ENCODE measurements at regions not wholly inside any gene's neighbourhood (a gene's known extent, or its start where the extent isn't known, plus 50 kb on each side); places are given as distances from the start of the nearest gene placed in this dataset.

DNA sequence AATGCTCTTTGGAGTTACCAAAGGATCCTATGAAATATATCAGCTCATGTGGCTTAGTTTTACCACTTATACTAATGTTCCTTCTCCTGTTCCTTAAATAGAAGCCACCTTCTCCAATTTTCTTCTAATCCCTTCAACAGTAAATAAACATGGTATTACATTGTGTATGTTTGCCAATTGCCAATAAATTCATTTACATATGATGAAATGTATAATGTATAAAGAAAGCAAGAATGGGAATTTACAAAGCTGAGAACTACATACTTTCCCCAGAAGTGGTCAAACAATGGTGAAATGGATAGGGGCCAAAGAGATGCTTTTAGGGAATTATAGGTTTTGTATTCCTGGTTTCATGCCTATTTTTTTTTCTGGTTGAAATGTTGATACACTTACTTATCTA lies 894.2 kb upstream of the CRIM1 start:
- H3K4me1 Mint-ChIP-seq (ENCODE audit: low read depth, unreplicated experiment), result peaks cover 6% of the 10 kb centered on the region
- Histone ChIP-seq H3K36me3 (ENCODE audit: control insufficient read depth, insufficient read depth, low read length) (no peaks in the 10 kb centered on the region), H3K27me3 (replicated peaks; ENCODE audit: control insufficient read depth, insufficient read depth, low read length) (no peaks in the 10 kb centered on the region), H3K9me3 (no peaks in the 10 kb centered on the region), H3K4me3 (ENCODE audit: low read depth, low read length) (no peak overlapping the region), H3K4me1 (0 out of 2 replicates have a peak, but pooled peaks cover 3% of the 10 kb centered on the region)
- ChIA-PET POLR2A (no interaction called here), CTCF (no interaction called here)
- BruUV-seq (replicated peaks), result no TSS peak
- DNase-seq, result no peak
- intact Hi-C loops (cut with micrococcal nuclease; ENCODE audit: unreplicated experiment), result no loop called here
- no peaks in the 10 kb centered on the region for H3K36me3 Mint-ChIP-seq (ENCODE audit: insufficient read depth, unreplicated experiment)
- no peaks in the 10 kb centered on the region for H3K9me3 Mint-ChIP-seq (ENCODE audit: unreplicated experiment)
- no peak overlapping the region for H3K27ac Mint-ChIP-seq (ENCODE audit: unreplicated experiment)
- no peak overlapping the region for H3K4me3 Mint-ChIP-seq (ENCODE audit: unreplicated experiment)
- TF ChIP-seq, protein P1, sequence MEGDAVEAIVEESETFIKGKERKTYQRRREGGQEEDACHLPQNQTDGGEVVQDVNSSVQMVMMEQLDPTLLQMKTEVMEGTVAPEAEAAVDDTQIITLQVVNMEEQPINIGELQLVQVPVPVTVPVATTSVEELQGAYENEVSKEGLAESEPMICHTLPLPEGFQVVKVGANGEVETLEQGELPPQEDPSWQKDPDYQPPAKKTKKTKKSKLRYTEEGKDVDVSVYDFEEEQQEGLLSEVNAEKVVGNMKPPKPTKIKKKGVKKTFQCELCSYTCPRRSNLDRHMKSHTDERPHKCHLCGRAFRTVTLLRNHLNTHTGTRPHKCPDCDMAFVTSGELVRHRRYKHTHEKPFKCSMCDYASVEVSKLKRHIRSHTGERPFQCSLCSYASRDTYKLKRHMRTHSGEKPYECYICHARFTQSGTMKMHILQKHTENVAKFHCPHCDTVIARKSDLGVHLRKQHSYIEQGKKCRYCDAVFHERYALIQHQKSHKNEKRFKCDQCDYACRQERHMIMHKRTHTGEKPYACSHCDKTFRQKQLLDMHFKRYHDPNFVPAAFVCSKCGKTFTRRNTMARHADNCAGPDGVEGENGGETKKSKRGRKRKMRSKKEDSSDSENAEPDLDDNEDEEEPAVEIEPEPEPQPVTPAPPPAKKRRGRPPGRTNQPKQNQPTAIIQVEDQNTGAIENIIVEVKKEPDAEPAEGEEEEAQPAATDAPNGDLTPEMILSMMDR (IDR thresholded peaks at IDR 0.05; ENCODE audit: insufficient read depth in 1 of 2, low read depth in 1 of 2, low read length in 1 of 2, severe bottlenecking in 1 of 2, unreplicated experiment in 1 of 2), result no peak
- no peaks in the 10 kb centered on the region for H3K27me3 Mint-ChIP-seq (ENCODE audit: insufficient read depth, unreplicated experiment)

DNA sequence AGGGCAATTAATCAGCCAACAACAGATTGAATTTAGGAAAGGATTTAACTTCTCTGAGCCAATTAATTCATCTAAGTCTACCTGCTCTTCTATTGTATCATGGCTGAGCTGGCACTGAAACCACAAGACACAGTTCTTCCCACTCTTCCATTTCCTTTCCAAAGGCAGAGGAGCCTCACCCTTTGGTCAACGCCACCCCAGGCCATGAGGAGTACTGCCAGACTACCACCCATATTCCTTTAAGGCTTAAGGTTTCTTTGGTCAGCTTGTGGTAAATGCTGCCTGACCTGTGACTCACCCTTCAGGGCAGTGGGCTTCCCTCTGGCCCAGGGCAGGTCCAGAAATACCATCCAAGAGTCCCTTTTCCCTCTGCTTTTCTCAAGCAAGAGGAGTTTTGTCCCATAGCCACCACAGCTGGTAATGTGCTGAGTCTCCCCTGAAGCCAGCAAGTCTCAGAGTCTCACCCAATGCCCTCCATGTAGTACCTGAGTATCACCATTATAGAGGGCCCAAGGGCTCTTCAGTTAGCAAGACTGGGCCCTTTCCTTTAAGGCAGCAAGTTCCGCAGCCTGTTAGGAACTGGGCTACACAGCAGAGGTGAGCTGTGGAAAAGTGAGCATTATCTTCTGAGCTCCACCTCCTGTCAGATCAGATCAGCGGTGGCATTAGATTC lies 900.5 kb upstream of the CRIM1 start:
- intact Hi-C loops (cut with micrococcal nuclease; ENCODE audit: unreplicated experiment), result no loop called here
- no peaks in the 10 kb centered on the region for H3K36me3 Mint-ChIP-seq (ENCODE audit: insufficient read depth, unreplicated experiment)
- H3K4me1 ChIP-seq, result peaks cover 15% of the 10 kb centered on the region
- no peaks in the 10 kb centered on the region for H3K9me3 ChIP-seq
- H3K4me1 Mint-ChIP-seq (ENCODE audit: low read depth, unreplicated experiment), result peaks cover 25% of the 10 kb centered on the region
- ChIA-PET POLR2A (no interaction called here), CTCF (no interaction called here)
- no peaks in the 10 kb centered on the region for H3K9me3 Mint-ChIP-seq (ENCODE audit: unreplicated experiment)
- no peaks in the 10 kb centered on the region for H3K36me3 ChIP-seq (ENCODE audit: control insufficient read depth, insufficient read depth, low read length)
- no peak overlapping the region for H3K4me3 Mint-ChIP-seq (ENCODE audit: unreplicated experiment)
- BruUV-seq (replicated peaks), result no TSS peak
- TF ChIP-seq, protein P1 (IDR thresholded peaks at IDR 0.05; ENCODE audit: insufficient read depth in 1 of 2, low read depth in 1 of 2, low read length in 1 of 2, severe bottlenecking in 1 of 2, unreplicated experiment in 1 of 2), result peak in 1 of 2 experiments; percentile 25
- no peaks in the 10 kb centered on the region for H3K27me3 ChIP-seq (replicated peaks; ENCODE audit: control insufficient read depth, insufficient read depth, low read length)
- H3K27me3 Mint-ChIP-seq (ENCODE audit: insufficient read depth, unreplicated experiment), result no peaks in the 10 kb centered on the region
- no peak overlapping the region for H3K4me3 ChIP-seq (ENCODE audit: low read depth, low read length)
- DNase-seq, result peak; percentile 46 to 54
- no peak overlapping the region for H3K27ac Mint-ChIP-seq (ENCODE audit: unreplicated experiment)

DNA sequence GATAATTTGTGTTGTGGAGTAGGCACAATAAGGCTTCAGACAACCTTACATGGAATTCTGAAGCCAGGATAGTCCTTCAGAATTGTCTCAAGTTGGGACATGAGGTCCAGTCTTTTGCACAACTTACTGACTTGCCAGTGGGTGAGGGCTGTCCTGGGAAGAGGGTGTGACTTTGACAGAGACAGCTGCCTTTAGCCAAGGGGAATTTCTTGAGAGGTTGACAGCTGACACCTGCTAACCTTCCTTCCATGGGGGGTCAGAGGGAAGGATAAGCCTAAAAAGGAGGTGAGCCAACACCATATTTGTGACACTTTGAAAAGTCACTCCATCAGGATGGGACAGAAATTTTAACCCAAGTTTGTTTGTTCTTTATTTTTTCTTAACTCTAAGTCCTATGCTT lies 907.8 kb upstream of the CRIM1 start:
- Mint-ChIP-seq H3K4me3 (ENCODE audit: unreplicated experiment) (no peak overlapping the region), H3K36me3 (ENCODE audit: insufficient read depth, unreplicated experiment) (no peaks in the 10 kb centered on the region), H3K4me1 (ENCODE audit: low read depth, unreplicated experiment) (peaks cover 15% of the 10 kb centered on the region), H3K9me3 (ENCODE audit: unreplicated experiment) (no peaks in the 10 kb centered on the region), H3K27me3 (ENCODE audit: insufficient read depth, unreplicated experiment) (no peaks in the 10 kb centered on the region), H3K27ac (ENCODE audit: unreplicated experiment) (no peak overlapping the region)
- Histone ChIP-seq H3K4me3 (ENCODE audit: low read depth, low read length) (no peak overlapping the region), H3K9me3 (no peaks in the 10 kb centered on the region), H3K36me3 (ENCODE audit: control insufficient read depth, insufficient read depth, low read length) (no peaks in the 10 kb centered on the region), H3K4me1 (peaks cover 13% of the 10 kb centered on the region), H3K27me3 (replicated peaks; ENCODE audit: control insufficient read depth, insufficient read depth, low read length) (no peaks in the 10 kb centered on the region)
- intact Hi-C loops (cut with micrococcal nuclease; ENCODE audit: unreplicated experiment), result no loop called here
- TF ChIP-seq, protein P1 (IDR thresholded peaks at IDR 0.05; ENCODE audit: insufficient read depth in 1 of 2, low read depth in 1 of 2, low read length in 1 of 2, severe bottlenecking in 1 of 2, unreplicated experiment in 1 of 2), result no peak
- no TSS peak for BruUV-seq (replicated peaks)
- CTCF ChIA-PET, result no interaction called here
- DNase-seq, result no peak
- POLR2A ChIA-PET, result no interaction called here

Measured in Caco-2 (cell line).